ENCODE measurements at regions not wholly inside any gene's neighbourhood (a gene's known extent, or its start where the extent isn't known, plus 50 kb on each side); places are given as distances from the start of the nearest gene placed in this dataset.

- Histone ChIP-seq H3K27ac (no peak overlapping the region), H3K4me2 (no peak overlapping the region), H3K4me1 (no peaks in the 10 kb centered on the region), H3K4me3 (no peak overlapping the region), H3K9me3 (no peaks in the 10 kb centered on the region)
- WGBS (ENCODE audit: missing lambda C conversion rate): 96% methylated on average over 5 of the region's 5 CpGs
- ATAC-seq: no peak
- ChIA-PET POLR2A (no interaction called here), CTCF (interaction anchor here (1.1 to 2.5 kb wide), 2 partner anchors 22 to 31 kb away, joined by 3 to 9 read pairs; no protein-coding TSS in a partner anchor)
- FAIRE-seq: no peak
- no peak for DNase-seq (ENCODE audit: low read depth in 1 of 2, low spot score in 1 of 2)
- no peak for TF ChIP-seq RCOR1 (IDR thresholded peaks at IDR 0.05; ENCODE audit: low read depth, low read length)
- TF ChIP-seq RARB (CRISPR knock-in tag; IDR thresholded peaks at IDR 0.05): no peak
Measured at GRCh38 chr7:36006636-36007229, 146.3 kb upstream of the EEPD1 start.

GRCh38 chr7:36010656-36011587, 142.1 kb upstream of the EEPD1 start:
- ATAC-seq (no peak), DNase-seq (ENCODE audit: low read depth in 1 of 2, low spot score in 1 of 2) (no peak), FAIRE-seq (no peak)
- POLR2A ChIA-PET: no interaction called here
- no peak overlapping the region for H3K4me3 ChIP-seq
- no peak overlapping the region for H3K27ac ChIP-seq
- H3K4me2 ChIP-seq: no peak overlapping the region
- CTCF ChIA-PET: interaction anchor here (0.9 to 2.8 kb wide), 6 partner anchors 15 to 280 kb away, joined by 3 to 16 read pairs (median 4); no protein-coding TSS in a partner anchor
- 86% methylated on average over 11 of the region's 11 CpGs for WGBS (ENCODE audit: missing lambda C conversion rate)
- H3K9me3 ChIP-seq: no peaks in the 10 kb centered on the region
- TF ChIP-seq CBX8 (IDR thresholded peaks at IDR 0.05) (no peak), ELK1 (IDR thresholded peaks at IDR 0.05; ENCODE audit: low read depth, low read length) (no peak), MAZ (IDR thresholded peaks at IDR 0.05; ENCODE audit: borderline replicate concordance, low read depth, low read length) (no peak), CHD4 (IDR thresholded peaks at IDR 0.05; ENCODE audit: borderline replicate concordance) (no peak), HDAC2 (IDR thresholded peaks at IDR 0.05) (no peak), HEYL (CRISPR knock-in tag; IDR thresholded peaks at IDR 0.05) (no peak), NFE2L2 (conservative IDR thresholded peaks at IDR 0.05; ENCODE audit: low read length) (no peak), ESRRA (IDR thresholded peaks at IDR 0.05; ENCODE audit: borderline replicate concordance, low read length) (no peak), USF2 (IDR thresholded peaks at IDR 0.05) (no peak), EHMT2 (IDR thresholded peaks at IDR 0.05; ENCODE audit: low read depth) (no peak), FOSL2 (IDR thresholded peaks at IDR 0.05) (no peak), FOSL2 (CRISPR knock-in tag; IDR thresholded peaks at IDR 0.05) (no peak), MYC (IDR thresholded peaks at IDR 0.05; ENCODE audit: borderline replicate concordance, low read length) (no peak)
- H3K4me1 ChIP-seq: 0 out of 3 replicates have a peak, but pooled peaks cover under 1% of the 10 kb centered on the region

- TF ChIP-seq PBX3 (IDR thresholded peaks at IDR 0.05): no peak
- no peak overlapping the region for H3K4me3 ChIP-seq
- no peak overlapping the region for H3K4me2 ChIP-seq
- FAIRE-seq (no peak), ATAC-seq (no peak), DNase-seq (ENCODE audit: low read depth in 1 of 2, low spot score in 1 of 2) (no peak)
- WGBS (ENCODE audit: missing lambda C conversion rate): 63% methylated on average over 8 of the region's 8 CpGs
- H3K9me3 ChIP-seq: no peaks in the 10 kb centered on the region
- 0 out of 3 replicates have a peak, but pooled peaks cover 3% of the 10 kb centered on the region for H3K4me1 ChIP-seq
- ChIA-PET CTCF (interaction anchor here (0.9 to 2.8 kb wide), 6 partner anchors 16 to 279 kb away, joined by 3 to 16 read pairs (median 4); no protein-coding TSS in a partner anchor), POLR2A (no interaction called here)
- H3K27ac ChIP-seq: no peak overlapping the region
Measured at GRCh38 chr7:36011588-36011965, 141.5 kb upstream of the EEPD1 start.
